HepG2 (cell line): ENCODE measurements at regions not wholly inside any gene's neighbourhood (a gene's known extent, or its start where the extent isn't known, plus 50 kb on each side); places are given as distances from the start of the nearest gene placed in this dataset.

Experiments used
- ATAC-seq: fragments of 200-7000 bp; cut with Tn5 transposase; 3 replicates; pipeline ENCODE4 v1.9.1; 2020; ENCODE audit warnings: mild to moderate bottlenecking, moderate library complexity
- BruUV-seq: library from RNA; stranded (reverse); fragments of 400-500 nt; replicated peaks from 2 replicates; lab custom pipeline; 2021; lab: Mats Ljungman, UMichigan
- CTCF ChIA-PET: fragments of 300-600 bp; formaldehyde crosslinking; extraction: SDS; loops from one replicate; lab custom pipeline; 2021; ENCODE audit warnings: low total read pairs, inconsistent platforms, low intra/inter-chr PET ratio; lab: Yijun Ruan, JAX
- POLR2A ChIA-PET: fragments of 350-600 bp; sonication (Branson Sonifier 250); formaldehyde crosslinking; loops from one replicate; lab custom pipeline; 2020; ENCODE audit warnings: antibody characterized with exemption, inconsistent platforms; lab: Yijun Ruan, JAX
- DNase-seq: peaks from one replicate; pipeline ENCODE4 v3.0.0-alpha.2; 2015; ENCODE audit warnings: low spot score
- FAIRE-seq: peaks from 3 replicates; lab custom pipeline; 2011; peaks lifted over from hg19 to GRCh38; lab: Jason Lieb, UNC
- H2AFZ ChIP-seq: one replicate; pipeline ENCODE4 v1.6.1; 2011; ENCODE audit warnings: low read length, inconsistent platforms
- H3K27ac ChIP-seq: fragments of 300-600 bp; 3 replicates; pipeline ENCODE4 v1.8.0; 2011; ENCODE audit warnings: mixed run types, mild to moderate bottlenecking, mixed read lengths, low read length, inconsistent platforms; ENCODE audit not compliant: insufficient read depth; ENCODE audit errors: extremely low read length
- H3K27me3 ChIP-seq, 2 experiments: fragments of 200-600 bp in 1 of 2; 2 replicates in 1 of 2; 3 replicates in 1 of 2; pipeline versions ENCODE4 v1.6.0 to v1.8.0; 2011; ENCODE audit warnings: low read length in 2 of 2, mild to moderate bottlenecking in 2 of 2, moderate library complexity in 2 of 2, inconsistent platforms in 1 of 2; ENCODE audit not compliant: insufficient read depth in 2 of 2, control insufficient read depth in 1 of 2
- H3K36me3 ChIP-seq, 2 experiments: fragments of 200-600 bp in 1 of 2; replicated peaks in 1 of 2; 2 replicates in 1 of 2; 3 replicates in 1 of 2; pipeline versions ENCODE4 v1.5.1 to v1.8.0; 2011; ENCODE audit warnings: low read length in 2 of 2, inconsistent platforms in 1 of 2; ENCODE audit not compliant: insufficient read depth in 2 of 2, control insufficient read depth in 1 of 2
- H3K4me1 ChIP-seq: 2 replicates; pipeline ENCODE4 v1.5.1; 2012; ENCODE audit warnings: low read length, inconsistent platforms; ENCODE audit not compliant: insufficient read depth
- H3K4me2 ChIP-seq: 2 replicates; pipeline ENCODE4 v1.6.0; 2011; ENCODE audit warnings: low read depth, low read length, inconsistent platforms
- H3K4me3 ChIP-seq, 3 experiments: fragments of 200-600 bp in 1 of 3; sonication (generic), shearing (Covaris generic) in 1 of 3; replicated peaks in 1 of 3; 2 replicates each; pipeline ENCODE4 v1.5.1; 2011 to 2016; ENCODE audit warnings: low read length in 3 of 3, inconsistent platforms in 2 of 3, low read depth in 2 of 3, mild to moderate bottlenecking in 2 of 3, control low read depth in 1 of 3, mixed read lengths in 1 of 3; ENCODE audit not compliant: insufficient read depth in 1 of 3
- H3K79me2 ChIP-seq: one replicate; pipeline ENCODE4 v1.6.1; 2011; ENCODE audit warnings: low read length, inconsistent platforms; ENCODE audit not compliant: insufficient read depth
- H3K9ac ChIP-seq: 2 replicates; pipeline ENCODE4 v1.6.0; 2011; ENCODE audit warnings: mild to moderate bottlenecking, low read depth, low read length, inconsistent platforms; ENCODE audit not compliant: insufficient read depth
- H3K9me3 ChIP-seq: 2 replicates; pipeline ENCODE4 v1.5.1; 2012; ENCODE audit warnings: mild to moderate bottlenecking, low read length
- H4K20me1 ChIP-seq: 2 replicates; pipeline ENCODE4 v1.6.0; 2011; ENCODE audit warnings: inconsistent platforms, mild to moderate bottlenecking, low read length, moderate library complexity; ENCODE audit not compliant: insufficient read depth
- EEA1 ChIP-seq: sonication (generic); formaldehyde crosslinking; IDR thresholded peaks from 2 replicates; pipeline ENCODE4 v1.5.1; 2020; ENCODE audit warnings: mild to moderate bottlenecking, missing genetic modification reagents, borderline replicate concordance
- HIVEP1 ChIP-seq: sonication (generic); formaldehyde crosslinking; IDR thresholded peaks from 2 replicates; pipeline ENCODE4 v1.4.0; 2020; ENCODE audit warnings: mild to moderate bottlenecking, missing genetic modification reagents
- LRRFIP1 ChIP-seq: sonication (generic); formaldehyde crosslinking; conservative IDR thresholded peaks from 2 replicates; pipeline ENCODE4 v1.4.0; 2020; ENCODE audit warnings: missing genetic modification reagents
- THAP9 ChIP-seq: sonication (generic); formaldehyde crosslinking; IDR thresholded peaks from 2 replicates; pipeline ENCODE4; 2020; ENCODE audit warnings: missing genetic modification reagents, mild to moderate bottlenecking, borderline replicate concordance
- ZNF276 ChIP-seq: sonication (generic); formaldehyde crosslinking; IDR thresholded peaks from 2 replicates; pipeline ENCODE4 v1.4.0; 2020; ENCODE audit warnings: mild to moderate bottlenecking, low read depth, missing genetic modification reagents
- ZNF432 ChIP-seq: sonication (generic); formaldehyde crosslinking; IDR thresholded peaks from 2 replicates; pipeline ENCODE4 v1.5.0; 2020; ENCODE audit warnings: missing genetic modification reagents, mild to moderate bottlenecking, borderline replicate concordance
- ZNF512B ChIP-seq: sonication (generic); formaldehyde crosslinking; IDR thresholded peaks from 2 replicates; pipeline ENCODE4 v1.5.1; 2020; ENCODE audit warnings: missing genetic modification reagents, mild to moderate bottlenecking, borderline replicate concordance
- WGBS: methylation state at CpG from one replicate; pipeline ENCODE4 v1.1.6; 2017; ENCODE audit warnings: low lambda C conversion rate; 5-methylcytosine and 5-hydroxymethylcytosine counted together
- in situ Hi-C: cut with HindIII; loops from 2 replicates; pipeline ENCODE4 v1.10.0; 2017; ENCODE audit warnings: low pct_unique_long_range_greater_than_20kb; ENCODE audit not compliant: extremely low pct_ligation_motif_present
- intact Hi-C: fragments of 100-400 bp; cut with micrococcal nuclease; formaldehyde crosslinking; loops from one replicate; pipeline ENCODE4 v1.10.0; 2022; ENCODE audit not compliant: unreplicated experiment

GRCh38 chr7:131955679-131956078 lies 399.3 kb upstream of the PODXL start:
- 0% methylated on average over 2 of the region's 2 CpGs for WGBS
- Histone ChIP-seq H3K27me3 (peaks cover 2% of the 10 kb centered on the region in 2 experiments; a peak in 2 of 5 replicates), H2AFZ (no peak overlapping the region), H3K27ac (no peak overlapping the region), H3K4me1 (no peaks in the 10 kb centered on the region), H3K4me3 (no peak overlapping the region), H3K9ac (no peak overlapping the region), H4K20me1 (no peaks in the 10 kb centered on the region), H3K79me2 (no peaks in the 10 kb centered on the region), H3K36me3 (no peaks in the 10 kb centered on the region), H3K4me2 (no peak overlapping the region), H3K9me3 (no peaks in the 10 kb centered on the region)
- intact Hi-C loops, result no loop called here
- no peak for ATAC-seq
- ChIA-PET CTCF (no interaction called here), POLR2A (no interaction called here)
- no TSS peak for BruUV-seq
- DNase-seq, result no peak
- in situ Hi-C loops, result no loop called here
- FAIRE-seq, result no peak
- TF ChIP-seq LRRFIP1 (CRISPR knock-in tag) (no peak), ZNF512B (CRISPR knock-in tag) (no peak), EEA1 (CRISPR knock-in tag) (no peak), THAP9 (CRISPR knock-in tag) (no peak), ZNF432 (no peak), HIVEP1 (CRISPR knock-in tag) (no peak), ZNF276 (CRISPR knock-in tag) (no peak)
